Adrenal gland (tissue), 9 donors: ENCODE measurements at regions not wholly inside any gene's neighbourhood (a gene's known extent, or its start where the extent isn't known, plus 50 kb on each side); places are given as distances from the start of the nearest gene placed in this dataset.

ENCODE experiments used
- DNase-seq, 7 donors: peaks; one replicate each; pipeline ENCODE4 v3.0.0-alpha.2; 2019 to 2020
- H3K27ac ChIP-seq, 5 donors: fragments of 200-600 bp; sonication (generic) in 4 of 5; 1 replicate in 3 of 5; 2 replicates in 2 of 5; pipeline versions ENCODE4 v1.5.1 to v1.8.0; 2016 to 2020; ENCODE audit warnings: mild to moderate bottlenecking in 1 of 5
- H3K27me3 ChIP-seq: fragments of 200-600 bp; 2 replicates; pipeline ENCODE4 v1.8.0; 2021
- H3K36me3 ChIP-seq, 2 donors: fragments of 200-600 bp; replicated peaks in 1 of 2; 1 replicate in 1 of 2; 2 replicates in 1 of 2; pipeline versions ENCODE4 v1.5.1 to v1.8.0; 2018 to 2022
- H3K4me1 ChIP-seq, 2 donors: fragments of 200-600 bp; replicated peaks in 1 of 2; 1 replicate in 1 of 2; 2 replicates in 1 of 2; pipeline versions ENCODE4 v1.5.1 to v1.8.0; 2018 to 2021
- H3K4me3 ChIP-seq, 4 donors: fragments of 200-600 bp; sonication (generic) in 3 of 4; one replicate each; pipeline ENCODE4 v1.5.1; 2016 to 2018
- H3K9me3 ChIP-seq, 3 donors: fragments of 200-600 bp; sonication (generic) in 1 of 3; replicated peaks in 1 of 3; 1 replicate in 2 of 3; 2 replicates in 1 of 3; pipeline versions ENCODE4 v1.5.1 to v1.8.0; 2016 to 2021
- CTCF ChIP-seq, 6 experiments: fragments of 450-650 bp in 4 of 6; fragments of 200-600 bp in 2 of 6; sonication (generic) in 1 of 6; IDR thresholded peaks; 1 replicate in 5 of 6; 2 replicates in 1 of 6; pipeline versions ENCODE4 v1.5.1 to v1.8.0; 2016 to 2021; ENCODE audit warnings: antibody characterized with exemption in 6 of 6, mild to moderate bottlenecking in 2 of 6, moderate library complexity in 1 of 6
- POLR2A ChIP-seq, 2 donors: fragments of 450-650 bp; IDR thresholded peaks; one replicate each; pipeline ENCODE4 v1.6.1; 2017; ENCODE audit warnings: antibody characterized with exemption in 2 of 2, mild to moderate bottlenecking in 2 of 2, moderate library complexity in 1 of 2
- WGBS, 4 donors: extraction: QIAGEN DNeasy Blood & Tissue Kit in 2 of 4; methylation state at CpG; one replicate each; pipeline versions ENCODE4 v1.1.5 to v1.1.7; 2013 to 2017; 5-methylcytosine and 5-hydroxymethylcytosine counted together
- intact Hi-C, 2 donors: fragments of 100-400 bp; cut with DNase I; formaldehyde crosslinking; loops; one replicate each; pipeline versions ENCODE4 v1.14.1 to v1.15.0; 2022 to 2023
- donor health status: healthy with polysubstance abuse.
- donor health status: Bipolar disorder and iron deficiency.
- donor health status: DM: yes; HTN: yes; CAD: no.
- donor health status: DM: no; HTN: no; CAD: no.
- donor health status: DM: no; HTN: no; CAD: no.

- WGBS, 4 donors: 86 to 93% (median 88%) methylated on average over 27 to 40 of the region's 40 CpGs
- Histone ChIP-seq H3K27me3 (no peaks in the 10 kb centered on the region), H3K4me3 (no peak overlapping the region), H3K36me3 (no peaks in the 10 kb centered on the region), H3K4me1 (no peaks in the 10 kb centered on the region), H3K27ac (no peak overlapping the region), H3K9me3 (no peaks in the 10 kb centered on the region)
- intact Hi-C loops: loop anchor here in 1 of 2 donors (10.0 kb wide), 1 partner anchor 225 kb away; no protein-coding TSS in a partner anchor
- TF ChIP-seq CTCF (IDR thresholded peaks at IDR 0.05): no peak
- TF ChIP-seq POLR2A (IDR thresholded peaks at IDR 0.05): no peak
- peak in 1 of 7 donors; percentile 31 for DNase-seq
These were observed 50.5 kb upstream of the FRMD1 start for GRCh38 chr6:168129292-168130167.

- Histone ChIP-seq H3K27ac (no peak overlapping the region), H3K4me3 (no peak overlapping the region), H3K27me3 (no peaks in the 10 kb centered on the region), H3K9me3 (no peaks in the 10 kb centered on the region), H3K36me3 (no peaks in the 10 kb centered on the region), H3K4me1 (no peaks in the 10 kb centered on the region)
- DNase-seq: peak in 1 of 7 donors; percentile 23
- intact Hi-C loops: no loop called here
- no peak for TF ChIP-seq POLR2A (IDR thresholded peaks at IDR 0.05)
- TF ChIP-seq CTCF (IDR thresholded peaks at IDR 0.05): no peak
- 90 to 94% (median 92%) methylated on average over 21 to 27 of the region's 27 CpGs for WGBS, 4 donors
These were observed 49.7 kb upstream of the FRMD1 start for GRCh38 chr6:168128631-168129291.
